GM20000 (cell line): ENCODE measurements at regions not wholly inside any gene's neighbourhood (a gene's known extent, or its start where the extent isn't known, plus 50 kb on each side); places are given as distances from the start of the nearest gene placed in this dataset.

Source experiments
- DNase-seq: peaks from one replicate; pipeline ENCODE4 v3.0.0; 2012; ENCODE audit warnings: low spot score
- CTCF ChIP-seq: IDR thresholded peaks from 2 replicates; pipeline ENCODE4 v1.5.1; 2012; ENCODE audit warnings: mild to moderate bottlenecking, control low read depth; ENCODE audit errors: extremely low read depth, missing control alignments

- no peak for DNase-seq
- no peak for TF ChIP-seq CTCF
Measured at GRCh38 chr13:69283301-69283700, 824.3 kb upstream of the ATXN8OS start.

- DNase-seq: no peak
- TF ChIP-seq CTCF: no peak
Measured at GRCh38 chr13:69280399-69280798, 827.2 kb upstream of the ATXN8OS start.

- DNase-seq: no peak
- TF ChIP-seq CTCF: no peak
Measured at GRCh38 chr13:69279213-69279612, 828.4 kb upstream of the ATXN8OS start.

- TF ChIP-seq CTCF: no peak
- DNase-seq: no peak
Measured at GRCh38 chr13:69274231-69274630, 833.4 kb upstream of the ATXN8OS start.

GRCh38 chr13:69264362-69265334, 843.0 kb upstream of the ATXN8OS start:
- no peak for DNase-seq
- TF ChIP-seq CTCF: no peak

- no peak for DNase-seq
- TF ChIP-seq CTCF: no peak
Measured at GRCh38 chr13:69243366-69243765, 864.3 kb upstream of the ATXN8OS start.

GRCh38 chr13:69234171-69234570, 873.5 kb upstream of the ATXN8OS start:
- no peak for DNase-seq
- no peak for TF ChIP-seq CTCF
